ENCODE measurements at regions not wholly inside any gene's neighbourhood (a gene's known extent, or its start where the extent isn't known, plus 50 kb on each side); places are given as distances from the start of the nearest gene placed in this dataset.

GRCh38 chr10:10362800-10363199 lies 654.9 kb upstream of the CELF2 start:
- no peaks in the 10 kb centered on the region for H3K9me3 ChIP-seq (ENCODE audit: low read length)
- no peaks in the 10 kb centered on the region for H3K9me2 ChIP-seq (ENCODE audit: low read depth, low read length)
- H3K79me2 ChIP-seq (ENCODE audit: insufficient read depth, low read length): no peaks in the 10 kb centered on the region
- no peak overlapping the region for H2AFZ ChIP-seq (ENCODE audit: low read length)
- no peaks in the 10 kb centered on the region for H3F3A ChIP-seq (ENCODE audit: insufficient read depth, low read length)
- H3K27me3 ChIP-seq (ENCODE audit: insufficient read depth, low read length): no peaks in the 10 kb centered on the region
- no peaks in the 10 kb centered on the region for H3K36me3 ChIP-seq (ENCODE audit: insufficient read depth, low read length)
- H3K4me2 ChIP-seq (ENCODE audit: low read length): no peak overlapping the region
- H3K4me1 ChIP-seq (ENCODE audit: insufficient read depth, low read length, severe bottlenecking): no peaks in the 10 kb centered on the region
- TF ChIP-seq EZH2 (IDR thresholded peaks at IDR 0.05; ENCODE audit: borderline replicate concordance, low read length): no peak
- no peak for TF ChIP-seq CTCF (IDR thresholded peaks at IDR 0.05; ENCODE audit: low read length)
- no peak overlapping the region for H3K27ac ChIP-seq (ENCODE audit: low read depth, low read length, poor library complexity, severe bottlenecking)
- no peaks in the 10 kb centered on the region for H4K20me1 ChIP-seq (ENCODE audit: insufficient read depth, low read length)
- no peak overlapping the region for H3K9ac ChIP-seq (ENCODE audit: low read length)
- no peak overlapping the region for H3K4me3 ChIP-seq (ENCODE audit: low read depth, low read length, poor library complexity, severe bottlenecking)

- Histone ChIP-seq H2AFZ (ENCODE audit: low read length) (no peak overlapping the region), H3K4me1 (ENCODE audit: insufficient read depth, low read length, severe bottlenecking) (no peaks in the 10 kb centered on the region), H4K20me1 (ENCODE audit: insufficient read depth, low read length) (no peaks in the 10 kb centered on the region), H3K27ac (ENCODE audit: low read depth, low read length, poor library complexity, severe bottlenecking) (no peak overlapping the region), H3K9me3 (ENCODE audit: low read length) (no peaks in the 10 kb centered on the region), H3K27me3 (ENCODE audit: insufficient read depth, low read length) (no peaks in the 10 kb centered on the region), H3K36me3 (ENCODE audit: insufficient read depth, low read length) (no peaks in the 10 kb centered on the region), H3F3A (ENCODE audit: insufficient read depth, low read length) (no peaks in the 10 kb centered on the region), H3K4me2 (ENCODE audit: low read length) (no peak overlapping the region), H3K4me3 (ENCODE audit: low read depth, low read length, poor library complexity, severe bottlenecking) (no peak overlapping the region), H3K9ac (ENCODE audit: low read length) (no peak overlapping the region), H3K9me2 (ENCODE audit: low read depth, low read length) (no peaks in the 10 kb centered on the region), H3K79me2 (ENCODE audit: insufficient read depth, low read length) (no peaks in the 10 kb centered on the region)
- TF ChIP-seq EZH2 (IDR thresholded peaks at IDR 0.05; ENCODE audit: borderline replicate concordance, low read length) (no peak), CTCF (IDR thresholded peaks at IDR 0.05; ENCODE audit: low read length) (no peak)
Measured at GRCh38 chr10:10363217-10363616, 654.5 kb upstream of the CELF2 start.

GRCh38 chr10:10364902-10365301 lies 652.8 kb upstream of the CELF2 start:
- Histone ChIP-seq H3K4me3 (ENCODE audit: low read depth, low read length, poor library complexity, severe bottlenecking) (no peak overlapping the region), H3K9me3 (ENCODE audit: low read length) (no peaks in the 10 kb centered on the region), H3F3A (ENCODE audit: insufficient read depth, low read length) (no peaks in the 10 kb centered on the region), H2AFZ (ENCODE audit: low read length) (no peak overlapping the region), H3K27me3 (ENCODE audit: insufficient read depth, low read length) (no peaks in the 10 kb centered on the region), H3K27ac (ENCODE audit: low read depth, low read length, poor library complexity, severe bottlenecking) (no peak overlapping the region), H3K4me2 (ENCODE audit: low read length) (no peak overlapping the region), H3K4me1 (ENCODE audit: insufficient read depth, low read length, severe bottlenecking) (no peaks in the 10 kb centered on the region), H4K20me1 (ENCODE audit: insufficient read depth, low read length) (no peaks in the 10 kb centered on the region), H3K9ac (ENCODE audit: low read length) (no peak overlapping the region), H3K9me2 (ENCODE audit: low read depth, low read length) (no peaks in the 10 kb centered on the region), H3K36me3 (ENCODE audit: insufficient read depth, low read length) (no peaks in the 10 kb centered on the region), H3K79me2 (ENCODE audit: insufficient read depth, low read length) (no peaks in the 10 kb centered on the region)
- no peak for TF ChIP-seq CTCF (IDR thresholded peaks at IDR 0.05; ENCODE audit: low read length)
- no peak for TF ChIP-seq EZH2 (IDR thresholded peaks at IDR 0.05; ENCODE audit: borderline replicate concordance, low read length)
